Hepatic stellate cell (primary cell): ENCODE measurements at regions not wholly inside any gene's neighbourhood (a gene's known extent, or its start where the extent isn't known, plus 50 kb on each side); places are given as distances from the start of the nearest gene placed in this dataset.

ENCODE experiments used
- DNase-seq: peaks from one replicate; pipeline ENCODE4 v3.0.0; 2011; ENCODE audit warnings: low spot score

DNA sequence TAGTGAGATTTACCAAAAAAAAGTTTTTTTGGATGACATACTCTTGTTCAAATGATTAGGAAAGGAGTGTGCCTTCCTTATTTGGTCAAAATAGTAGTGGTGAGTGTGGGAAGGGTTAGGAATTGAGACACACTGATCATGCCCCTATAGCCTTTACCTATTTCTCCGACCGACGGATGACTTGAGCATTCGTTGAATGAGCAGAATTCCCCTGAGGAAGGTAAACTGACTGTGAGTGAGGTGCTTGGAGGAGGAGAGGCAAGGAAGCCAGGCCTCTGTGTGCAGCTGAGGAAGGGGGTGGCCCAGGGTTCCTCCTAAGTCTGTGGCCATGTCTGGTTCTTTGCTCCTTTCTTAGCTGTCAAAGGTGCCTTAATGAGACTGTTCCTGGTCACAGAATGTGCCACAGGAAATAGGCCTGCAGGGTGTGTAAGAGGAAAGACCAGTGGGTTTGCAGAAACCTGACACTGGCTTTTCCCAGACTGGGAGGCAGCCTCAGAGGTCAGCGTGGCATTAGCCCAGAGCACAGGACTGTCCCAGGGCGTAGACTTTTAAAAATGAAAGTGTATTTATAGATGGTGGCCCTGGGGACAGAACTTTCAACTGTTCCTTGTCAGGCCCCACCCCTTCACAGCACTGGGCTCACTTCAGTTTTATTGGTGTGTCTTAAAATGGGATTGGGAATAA is 307.7 kb upstream of the C2CD4B start:
- DNase-seq = no peak

DNA sequence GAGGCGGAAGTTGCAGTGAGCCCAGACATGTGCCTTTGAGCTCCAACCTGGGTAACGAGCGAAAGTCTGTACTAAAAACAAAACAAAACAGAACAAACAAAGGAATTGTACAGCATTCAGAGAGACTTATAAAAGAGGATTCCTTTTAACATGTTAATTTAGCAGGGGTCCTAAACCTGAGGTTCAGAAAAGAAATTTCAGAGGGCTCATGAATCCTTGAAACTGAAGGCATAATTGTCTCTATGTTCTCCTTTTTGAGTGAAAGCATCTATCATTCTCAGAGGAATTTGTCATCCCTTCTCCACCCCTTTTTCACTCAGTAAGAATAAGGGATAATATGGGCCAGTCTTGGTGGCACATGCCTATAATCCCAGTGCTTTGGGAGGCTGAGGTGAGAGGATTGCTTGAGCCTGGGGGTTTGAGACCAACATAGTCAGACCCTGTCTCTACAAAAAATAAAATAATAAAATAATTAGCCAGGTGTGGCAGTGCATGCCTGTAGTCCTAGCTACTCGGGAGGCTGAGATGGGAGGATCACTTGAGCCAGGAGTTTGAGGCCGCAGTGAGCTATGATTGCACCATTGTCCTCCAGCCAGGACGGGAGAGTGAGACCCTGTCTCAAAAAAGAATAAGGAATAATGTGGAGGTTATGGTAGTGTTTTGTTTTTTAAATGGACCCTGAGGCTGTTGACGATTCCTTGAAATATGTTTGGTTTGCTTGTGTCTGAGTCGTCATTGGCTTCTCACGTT is 309.1 kb upstream of the C2CD4B start:
- no peak for DNase-seq

DNA sequence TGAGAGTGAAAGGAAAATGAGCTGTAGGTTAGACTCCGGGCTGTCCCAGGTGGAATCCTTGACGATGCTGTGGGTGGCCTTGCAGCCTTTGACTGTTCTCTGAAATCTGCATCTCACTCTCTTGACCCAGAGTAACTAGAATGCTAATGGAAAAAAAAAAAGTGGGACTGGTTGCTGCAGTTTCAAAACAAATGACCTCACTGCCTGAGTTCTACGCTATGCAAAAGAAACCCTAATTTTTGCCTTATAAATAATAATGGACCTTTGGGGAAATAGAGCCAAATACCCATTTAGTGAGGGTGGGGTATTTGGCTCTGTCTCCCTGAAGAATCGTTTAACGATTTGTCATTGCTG is 309.7 kb upstream of the C2CD4B start:
- no peak for DNase-seq

DNA sequence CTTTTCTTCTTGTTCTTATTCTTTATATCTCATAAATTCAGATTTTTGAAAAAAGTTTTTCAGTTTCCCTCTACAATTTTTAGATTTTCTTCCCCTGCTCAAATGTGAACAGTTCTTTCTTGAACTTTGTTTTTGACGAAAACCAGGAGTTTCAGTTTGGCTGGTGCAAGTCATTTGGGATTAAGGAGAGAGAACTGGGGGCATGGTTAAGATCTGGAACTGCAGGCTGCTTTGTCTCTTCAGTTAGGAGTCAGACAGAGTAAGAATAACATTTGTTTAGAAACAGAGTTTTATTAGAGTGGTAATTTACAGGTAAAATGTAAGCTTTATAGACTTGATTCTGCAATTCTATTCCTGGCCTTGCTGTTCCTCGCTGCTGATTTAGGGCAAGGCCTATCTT is 310.5 kb upstream of the C2CD4B start:
- no peak for DNase-seq

DNA sequence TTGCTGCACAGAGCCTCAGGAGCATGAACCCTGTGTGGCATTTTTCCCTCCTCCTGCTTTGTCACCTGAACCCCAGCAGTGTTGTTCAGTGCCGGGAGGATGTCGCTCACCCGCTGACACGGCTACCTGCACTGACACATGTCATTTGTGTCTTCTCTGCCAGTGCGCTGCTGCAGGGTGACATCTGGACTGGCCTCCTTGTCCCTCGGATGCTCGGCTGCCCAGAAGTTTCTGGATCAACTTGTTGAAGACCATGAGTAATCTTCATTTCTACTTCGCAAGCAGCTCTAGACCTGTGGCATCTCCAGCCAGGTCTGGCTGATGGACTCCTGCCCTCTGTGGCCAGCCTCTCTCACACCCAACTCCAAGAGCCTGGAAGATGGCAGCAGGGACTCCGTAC is 311.1 kb upstream of the C2CD4B start:
- no peak for DNase-seq

DNA sequence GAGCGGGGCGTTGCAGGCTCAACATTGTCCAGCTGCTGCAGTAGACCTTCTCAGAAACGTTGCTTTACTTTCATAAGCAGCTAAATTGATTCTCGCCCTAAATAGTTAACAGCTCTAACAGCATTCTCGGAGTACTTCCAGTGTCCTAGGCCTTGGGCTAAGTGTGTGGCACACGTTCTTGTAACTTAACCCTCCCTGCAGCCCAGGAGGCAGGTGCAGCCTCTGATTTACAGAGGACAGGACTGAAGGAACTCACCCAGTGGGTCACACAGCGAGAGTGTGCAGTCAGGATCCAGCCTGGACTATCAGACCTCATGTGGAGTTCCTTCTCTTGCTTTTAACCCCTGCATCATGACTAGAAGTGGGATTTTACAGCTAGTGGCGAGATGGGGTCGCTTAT is 312.8 kb upstream of the C2CD4B start:
- DNase-seq = no peak

DNA sequence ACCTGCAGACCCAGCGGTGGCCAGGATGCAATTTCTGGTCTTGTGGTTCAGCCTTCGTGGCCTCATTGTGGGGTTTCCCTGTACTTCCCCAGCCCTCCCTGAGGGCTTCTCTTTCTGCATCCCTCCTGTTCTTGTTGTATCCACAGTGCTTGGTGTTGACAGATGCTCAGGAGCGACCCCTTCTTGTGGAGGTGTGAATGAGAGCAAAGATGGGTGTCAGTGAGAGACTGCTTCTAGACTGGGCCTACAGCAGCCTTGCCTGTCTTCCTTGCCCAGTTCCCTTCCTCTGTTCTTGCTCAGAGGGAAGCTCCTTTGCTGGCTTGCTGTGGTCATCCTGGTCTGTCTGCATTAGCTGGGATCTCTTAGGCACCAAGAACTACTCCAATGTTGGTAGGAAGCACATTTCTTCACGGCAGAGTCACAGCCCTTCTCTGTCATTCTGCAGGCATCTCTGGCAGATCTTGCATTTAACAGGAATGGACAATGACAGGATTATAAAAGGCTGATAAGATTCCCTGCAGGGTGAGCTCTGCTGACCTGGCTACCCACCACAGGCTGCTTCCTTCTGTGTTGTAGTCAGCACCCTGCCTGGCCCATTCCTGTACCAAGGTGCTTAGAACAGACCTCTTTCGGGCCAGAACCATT is 317.8 kb upstream of the C2CD4B start:
- no peak for DNase-seq

DNA sequence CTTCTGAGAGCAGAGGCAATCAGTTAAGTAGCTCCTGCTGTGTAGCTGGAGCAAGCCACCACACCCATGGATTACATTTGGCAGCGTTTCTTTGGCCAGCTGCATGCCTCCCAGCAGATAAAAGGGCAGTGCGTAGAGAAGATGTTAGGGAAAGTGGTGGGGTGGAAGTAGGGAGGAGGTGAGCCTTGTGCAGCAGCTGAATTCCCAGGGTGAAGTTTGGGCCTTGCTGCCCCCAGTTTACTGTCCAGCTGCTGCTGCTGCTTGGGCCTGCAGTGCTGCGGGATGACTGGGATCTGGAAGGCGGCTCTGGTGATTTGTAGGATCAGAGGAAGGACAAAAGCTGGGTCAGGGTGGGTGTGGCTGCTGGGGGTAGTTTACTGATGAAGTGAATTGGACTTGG is 318.7 kb upstream of the C2CD4B start:
- DNase-seq = no peak

DNA sequence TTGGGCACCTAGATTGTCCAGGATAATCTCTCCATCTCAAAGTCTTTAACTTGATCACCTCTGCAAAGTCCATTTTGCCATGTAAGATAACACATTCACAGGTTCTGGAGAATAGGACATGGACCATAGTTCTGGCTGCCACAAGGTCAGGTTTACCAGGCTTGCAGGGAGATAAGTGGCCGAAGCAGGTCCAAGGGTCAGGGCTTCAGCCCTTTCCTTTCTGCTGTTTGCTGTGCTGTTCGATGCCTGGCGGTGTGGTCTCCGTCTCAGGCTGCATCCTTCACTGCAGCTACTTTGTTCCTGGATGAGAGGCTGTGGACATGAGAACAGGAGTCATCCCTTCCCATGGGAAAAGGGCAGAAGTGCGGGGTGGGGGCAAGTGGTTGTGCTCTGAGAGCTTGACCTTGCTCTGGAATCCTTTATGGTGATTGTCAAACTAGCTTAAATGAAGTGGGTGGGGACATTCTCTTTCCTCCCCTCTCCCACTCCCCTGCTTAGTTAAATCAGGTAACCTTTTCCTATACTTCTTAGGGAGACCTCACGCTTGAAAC is 320.2 kb upstream of the C2CD4B start:
- DNase-seq = no peak

DNA sequence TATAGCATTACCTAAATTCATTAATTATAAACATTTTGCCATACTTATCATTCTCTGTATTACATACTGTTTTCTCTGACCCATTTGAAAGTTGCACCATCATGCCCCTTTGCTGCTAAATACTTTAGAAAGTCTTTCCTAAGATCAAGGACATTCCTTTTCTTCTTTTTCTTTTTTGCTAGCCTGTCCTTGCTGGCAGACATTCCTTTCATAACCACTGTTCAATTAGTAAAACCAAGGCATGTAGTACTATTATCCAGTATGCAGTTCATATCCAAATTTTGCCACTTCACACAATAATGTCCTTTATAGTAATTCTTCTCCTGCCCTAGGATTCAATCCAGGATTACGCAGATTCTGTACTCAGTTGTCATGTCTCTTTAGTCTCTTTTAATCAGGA is 321.0 kb upstream of the C2CD4B start:
- no peak for DNase-seq

DNA sequence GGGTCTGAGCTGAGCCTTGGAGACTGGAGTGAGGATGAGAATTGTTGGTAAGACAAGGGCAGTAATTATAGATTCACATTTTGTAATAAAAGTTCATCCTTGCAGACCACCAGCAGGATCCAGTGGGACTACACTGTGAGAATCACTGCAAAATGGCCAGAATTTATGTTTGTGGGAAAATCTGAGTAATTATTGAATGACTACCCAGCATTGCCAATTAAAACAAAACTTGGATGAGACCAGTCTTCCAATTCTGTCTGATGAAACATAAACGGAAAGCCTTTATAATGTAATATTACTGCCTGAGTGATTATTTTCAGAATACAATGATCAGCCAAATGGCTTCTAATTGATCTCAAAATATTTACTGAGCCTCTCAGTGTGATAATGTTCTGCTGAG is 323.3 kb upstream of the C2CD4B start:
- DNase-seq = no peak

DNA sequence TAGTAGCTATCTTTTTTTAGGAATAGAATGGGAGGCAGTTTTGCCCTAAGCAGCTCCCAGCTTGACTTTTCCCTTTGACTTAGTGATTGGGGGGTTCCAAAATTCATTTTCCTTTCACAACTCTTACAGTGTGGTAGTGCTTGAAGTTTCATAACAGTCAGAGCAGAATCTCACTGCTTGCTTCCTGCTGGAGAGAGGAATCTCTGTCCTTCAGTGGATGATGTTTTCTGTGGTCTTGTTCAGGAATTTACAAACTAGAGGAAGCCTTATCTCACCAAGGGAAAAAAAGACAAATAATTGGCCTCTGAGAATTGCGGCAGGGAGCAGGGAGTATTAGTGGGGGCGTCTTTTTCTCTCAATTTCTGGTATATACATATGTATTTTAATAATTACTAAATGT is 326.6 kb upstream of the C2CD4B start:
- no peak for DNase-seq

DNA sequence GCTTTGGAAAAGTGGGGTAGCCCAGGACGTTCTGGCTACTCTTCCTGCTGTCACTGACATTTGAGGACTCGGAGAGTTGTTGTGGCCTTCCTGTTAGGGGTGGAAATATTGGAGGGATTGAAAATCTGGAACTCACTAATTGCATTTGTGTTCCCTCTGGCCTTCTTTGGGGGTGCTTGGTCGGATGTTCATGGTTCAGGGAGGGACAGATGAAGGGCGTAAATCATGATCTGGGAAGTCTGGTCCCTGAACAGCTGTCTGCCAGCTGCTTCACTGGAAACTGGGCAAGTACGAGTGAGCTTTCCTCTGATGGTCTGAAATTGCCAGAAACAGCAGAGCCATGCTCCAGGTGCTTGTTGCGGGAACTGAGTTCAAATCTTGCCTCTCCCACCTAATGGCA is 327.8 kb upstream of the C2CD4B start:
- DNase-seq = no peak

DNA sequence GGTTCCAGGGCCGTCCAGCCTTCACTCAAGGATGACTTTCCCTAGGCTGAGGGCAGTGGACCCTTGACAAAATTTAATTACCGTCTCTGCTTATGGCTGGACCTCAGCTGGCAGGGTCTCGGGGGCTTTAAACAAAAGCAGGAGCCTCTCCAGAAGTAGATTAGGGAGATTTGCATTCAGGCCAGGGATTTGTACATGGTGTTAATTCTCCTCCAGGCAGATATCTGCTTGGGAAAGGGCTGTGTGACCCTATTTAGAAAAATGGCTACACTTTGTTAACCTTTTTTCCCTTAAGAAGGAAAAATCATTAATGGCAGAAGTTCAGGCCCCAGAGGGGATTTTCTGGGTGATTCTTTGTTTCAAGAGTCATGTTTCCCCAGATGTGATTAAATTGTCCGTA is 329.1 kb upstream of the C2CD4B start:
- DNase-seq = no peak

DNA sequence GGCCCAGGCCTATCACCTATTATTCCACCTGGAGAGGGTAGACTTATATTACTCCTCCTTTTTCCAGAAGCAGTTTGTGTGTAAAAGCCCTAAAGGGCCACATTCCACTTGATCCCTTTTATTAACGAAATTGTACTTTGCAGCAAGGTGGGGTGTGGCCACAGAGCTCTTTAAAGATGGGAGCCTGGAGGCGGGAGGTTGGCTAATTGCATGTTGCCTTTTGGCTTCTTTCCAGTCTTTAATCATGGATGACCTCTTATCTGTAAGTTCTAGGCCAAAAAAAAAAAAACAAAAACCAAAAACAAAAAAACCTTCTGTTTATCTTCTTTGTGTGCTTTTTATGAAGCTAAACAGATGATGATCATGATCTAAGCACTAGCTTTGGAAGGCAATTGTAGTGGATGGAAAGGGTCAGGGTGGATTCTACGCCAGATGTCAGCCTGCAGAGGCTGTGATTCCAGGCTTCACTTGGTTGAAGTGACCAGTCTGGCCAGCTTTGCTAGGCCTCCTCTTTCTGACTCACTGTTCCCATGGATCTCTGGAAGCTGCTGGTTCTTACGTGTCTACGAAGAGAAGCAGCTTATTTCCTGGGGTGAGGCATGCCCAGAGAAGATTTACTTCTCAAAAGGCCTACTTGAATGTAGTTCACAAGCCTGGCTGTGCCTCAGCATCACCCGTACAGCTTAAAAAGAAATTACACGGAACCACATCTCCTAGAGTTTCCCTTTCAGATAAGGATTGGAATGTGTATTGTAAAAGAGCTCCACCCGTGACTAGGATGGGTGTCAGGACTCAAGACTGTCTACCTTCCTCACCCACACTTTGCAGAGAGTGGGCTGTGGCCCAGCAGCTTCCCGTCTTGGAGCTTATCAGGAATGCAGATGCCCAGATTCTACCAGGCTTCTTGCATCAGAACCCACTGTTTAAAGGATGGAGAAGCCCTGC is 330.9 kb upstream of the C2CD4B start:
- DNase-seq = peak; percentile 46

DNA sequence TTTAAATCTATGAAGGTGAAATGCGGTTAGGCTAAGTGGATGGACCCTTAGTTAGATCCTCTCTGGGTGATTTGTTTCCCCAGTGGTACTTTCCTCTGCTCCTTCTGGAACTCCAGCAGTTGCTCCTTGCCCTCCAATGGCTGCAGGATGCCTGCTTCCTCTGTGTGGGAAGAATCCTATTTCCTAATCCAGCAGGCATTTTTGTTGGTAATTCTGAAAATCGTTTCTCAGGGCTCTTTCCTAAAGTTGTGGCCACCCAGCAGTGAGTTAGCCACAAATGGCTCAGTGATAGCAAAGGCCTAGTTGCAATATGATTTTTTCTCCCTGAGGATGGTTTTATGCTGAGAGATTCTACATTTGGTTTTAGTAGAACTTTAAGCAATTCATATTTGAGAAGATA is 332.3 kb upstream of the C2CD4B start:
- DNase-seq = no peak

DNA sequence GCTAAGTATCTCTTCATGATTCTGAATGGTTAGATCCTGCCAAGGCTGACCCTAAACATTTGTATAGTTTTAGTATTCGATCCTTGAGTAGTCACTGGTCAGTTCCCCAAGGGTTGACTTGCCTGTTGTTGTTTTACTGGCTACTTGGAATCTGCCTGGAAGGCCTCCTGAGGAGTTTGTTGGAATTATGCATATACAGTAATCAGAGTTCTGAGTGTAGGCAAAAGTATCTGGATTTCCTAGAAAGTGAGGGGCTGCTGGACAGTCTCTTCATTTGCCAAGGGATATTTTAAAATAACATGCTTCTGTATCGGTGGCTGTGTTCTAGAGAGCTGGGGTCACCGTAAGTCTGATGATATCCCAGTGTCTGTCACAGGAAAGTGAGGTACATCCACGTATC is 333.2 kb upstream of the C2CD4B start:
- DNase-seq = no peak

DNA sequence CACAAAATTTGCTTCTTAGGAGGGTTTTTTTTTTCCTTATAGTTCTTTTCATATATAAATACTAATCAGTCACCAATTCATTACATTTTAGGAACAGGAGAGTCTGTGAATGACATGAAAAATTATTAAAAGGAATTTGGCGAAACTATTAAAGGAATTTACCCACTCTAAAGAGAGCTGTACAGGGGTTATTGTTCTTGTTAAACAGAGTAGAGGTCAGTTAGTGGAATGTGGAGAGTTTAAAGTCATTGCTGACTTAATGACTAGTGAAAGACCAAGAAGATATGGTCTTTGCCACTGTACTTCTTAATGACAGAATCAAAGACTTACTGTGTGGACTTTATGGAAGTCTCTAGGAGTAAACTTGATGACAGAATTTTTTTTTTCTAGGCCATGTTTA is 333.6 kb upstream of the C2CD4B start:
- no peak for DNase-seq

DNA sequence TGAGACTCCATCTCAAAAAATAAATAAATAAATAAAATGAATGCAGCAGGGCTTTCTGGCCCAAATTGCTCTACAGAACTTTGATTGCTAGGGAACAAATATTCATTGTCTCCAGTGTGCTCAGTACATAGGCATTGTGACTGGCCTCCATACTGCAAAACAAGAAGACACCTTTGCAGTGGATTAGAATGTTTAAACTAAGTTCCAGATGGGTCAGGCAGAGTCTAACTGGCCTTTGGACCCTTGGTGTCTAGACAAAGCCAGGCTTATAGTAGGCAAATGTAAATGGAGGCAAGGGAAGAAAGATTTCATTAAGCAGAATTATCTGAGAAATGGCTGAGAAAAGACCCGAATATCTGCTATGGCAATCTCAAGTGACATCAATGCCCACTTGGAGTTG is 335.2 kb upstream of the C2CD4B start:
- DNase-seq = no peak

DNA sequence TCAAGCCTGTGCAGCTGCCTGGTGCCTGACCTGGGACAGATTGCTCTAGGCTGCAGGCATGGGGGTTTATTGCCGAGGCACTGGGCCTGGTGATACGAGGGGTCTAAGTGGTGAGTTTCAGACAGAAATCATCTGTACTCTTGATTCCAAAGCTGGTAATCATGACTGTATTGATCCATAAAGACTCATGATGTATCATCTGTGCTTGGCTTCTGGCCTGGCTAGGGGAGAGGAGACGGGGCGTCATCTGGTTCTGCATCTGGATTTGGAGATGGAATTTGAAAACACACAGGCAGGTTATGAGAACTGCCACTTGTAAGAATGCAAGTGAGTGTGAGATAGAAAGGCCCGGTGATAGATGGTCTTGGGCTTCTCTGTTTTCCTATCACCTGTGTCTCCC is 337.4 kb upstream of the C2CD4B start:
- no peak for DNase-seq

DNA sequence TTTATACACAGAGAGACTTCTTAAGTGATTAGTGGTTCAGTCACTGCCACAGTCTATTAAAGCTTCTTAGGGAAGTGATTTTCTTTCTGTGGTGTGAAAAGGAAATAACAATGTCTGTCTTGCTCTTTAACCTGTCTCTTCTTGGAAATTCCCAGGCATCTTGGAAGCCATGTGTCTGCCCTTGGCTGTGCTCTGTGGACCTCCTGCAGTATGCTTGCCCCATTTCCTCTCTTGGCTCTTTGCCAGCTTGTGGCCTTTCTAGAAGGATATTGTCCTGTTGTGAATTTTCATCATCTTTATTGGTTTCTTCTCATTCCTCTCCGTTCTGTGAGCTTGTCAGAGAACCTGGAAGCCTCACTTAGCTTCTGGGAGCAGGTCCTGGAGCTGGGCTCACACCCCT is 338.4 kb upstream of the C2CD4B start:
- DNase-seq = no peak

DNA sequence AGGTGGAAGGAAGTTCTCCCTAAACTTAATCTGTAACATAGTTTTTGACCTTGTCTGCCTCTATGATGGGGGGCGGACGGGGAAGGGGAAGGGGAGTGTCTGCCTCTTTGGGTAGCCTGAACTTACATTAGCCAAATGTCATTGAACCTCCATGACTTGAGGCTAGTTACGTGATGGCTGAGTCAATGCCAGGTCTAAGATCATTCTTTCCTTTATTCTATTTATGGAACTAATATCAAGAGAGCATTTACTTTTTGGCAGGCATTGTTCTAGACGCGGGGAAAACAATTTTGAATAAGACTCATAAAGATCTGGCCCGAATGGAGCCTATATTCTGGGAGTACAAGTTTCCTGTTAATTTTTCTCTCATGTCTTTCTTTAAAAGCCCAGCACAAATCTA is 340.7 kb upstream of the C2CD4B start:
- DNase-seq = no peak
